ENCODE measurements at regions not wholly inside any gene's neighbourhood (a gene's known extent, or its start where the extent isn't known, plus 50 kb on each side); places are given as distances from the start of the nearest gene placed in this dataset.
"Not testable (repeated sequence)": the region's sequence is repeated elsewhere in the genome, so short reads cannot be mapped to it uniquely, and the experiment has no call there.

- no peak for DNase-seq (ENCODE audit: low read depth)
These were observed 156.4 kb downstream of the OSR1 start for GRCh38 chr2:19201911-19202462.

DNA sequence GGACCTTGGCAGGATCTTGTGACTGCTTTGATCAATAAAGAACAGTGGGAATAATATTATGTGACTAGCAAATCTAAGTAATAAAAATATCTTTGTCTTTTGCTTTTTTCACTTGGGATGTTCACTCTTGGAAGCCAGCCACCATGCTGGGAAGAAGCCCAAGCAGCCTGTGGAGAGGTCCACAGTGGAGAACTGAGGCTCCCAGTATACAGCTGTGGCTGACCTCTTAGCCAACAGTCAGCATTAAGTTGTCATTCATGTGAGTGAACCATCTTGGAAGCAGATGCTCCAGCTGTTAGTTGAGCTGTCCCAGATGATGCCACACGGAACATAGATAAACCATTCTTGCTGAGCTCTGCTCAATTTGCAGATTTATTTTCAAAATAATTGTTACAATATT is 160.0 kb downstream of the OSR1 start:
- DNase-seq (ENCODE audit: low read depth), result no peak

- peak; percentile 35 for DNase-seq (ENCODE audit: low read depth)
These were observed 162.8 kb downstream of the OSR1 start for GRCh38 chr2:19195661-19196060.

DNA sequence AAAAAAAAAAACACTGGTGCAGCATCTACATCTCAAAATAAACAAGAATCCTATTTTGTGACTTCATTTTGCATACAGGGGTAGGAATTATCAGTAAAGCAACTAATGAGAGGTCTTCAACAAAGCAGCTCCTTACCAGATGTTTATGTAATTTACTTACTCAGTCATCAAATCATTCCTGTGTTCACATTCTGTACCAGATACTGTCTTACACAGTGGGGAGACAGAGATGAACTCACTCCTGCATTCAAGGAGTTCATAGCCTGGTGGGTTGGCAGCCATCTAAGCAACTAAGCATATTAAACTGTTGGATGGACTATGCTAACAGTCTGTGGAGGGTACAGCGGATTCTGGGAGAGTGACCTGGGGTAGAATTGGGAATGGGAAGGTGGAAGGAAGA is 169.0 kb downstream of the OSR1 start:
- no peak for DNase-seq (ENCODE audit: low read depth)

GRCh38 chr2:19187323-19188020 is 171.0 kb downstream of the OSR1 start:
- DNase-seq (ENCODE audit: low read depth), result peak; percentile 70

- DNase-seq (ENCODE audit: low read depth), result peak; percentile 7
These were observed 173.3 kb downstream of the OSR1 start for GRCh38 chr2:19185086-19185485.

DNA sequence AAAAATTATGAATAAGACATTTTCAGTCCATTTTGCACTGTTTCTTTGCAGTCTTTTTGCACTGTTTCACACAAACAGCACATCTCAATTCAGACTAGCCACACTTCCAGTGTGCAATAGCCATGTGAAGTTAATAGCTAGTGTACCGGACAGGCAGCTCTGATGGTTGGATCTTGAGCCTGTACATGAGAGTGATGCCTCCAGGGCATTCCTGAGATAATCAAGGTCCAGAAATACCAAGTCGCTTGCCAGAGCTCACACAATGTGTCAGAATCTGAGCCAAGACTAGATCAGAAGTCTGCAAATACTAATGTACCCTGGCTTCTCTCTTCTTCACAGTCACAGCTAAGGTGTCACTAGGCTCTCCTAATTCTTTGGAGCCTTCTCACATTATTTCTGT is 180.2 kb downstream of the OSR1 start:
- no peak for DNase-seq (ENCODE audit: low read depth)

- peak; percentile 62 for DNase-seq (ENCODE audit: low read depth)
These were observed 181.4 kb downstream of the OSR1 start for GRCh38 chr2:19176977-19177376.

- no peak for DNase-seq (ENCODE audit: low read depth)
These were observed 182.1 kb downstream of the OSR1 start for GRCh38 chr2:19176172-19176852.

GRCh38 chr2:19174176-19174575 is 184.2 kb downstream of the OSR1 start:
- no peak for DNase-seq (ENCODE audit: low read depth)

DNA sequence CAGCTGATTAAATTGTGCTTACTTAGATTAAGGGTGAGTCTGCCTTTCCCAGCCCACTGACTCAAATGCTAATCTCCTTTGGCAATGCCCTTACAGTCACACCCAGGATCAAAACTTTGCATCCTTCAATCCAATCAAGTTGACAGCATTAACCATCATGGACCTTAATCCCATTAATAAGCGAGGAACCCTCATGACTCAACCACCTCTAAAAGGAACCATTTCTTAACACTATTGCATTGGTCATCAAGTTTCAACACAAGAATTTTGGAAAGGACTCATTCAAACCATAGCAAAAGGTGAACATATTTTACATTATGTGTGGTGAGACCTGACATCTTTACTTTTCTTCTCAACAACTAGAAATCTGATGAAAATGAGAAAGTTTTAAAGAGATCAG is 187.0 kb downstream of the OSR1 start:
- no peak for DNase-seq (ENCODE audit: low read depth)

DNA sequence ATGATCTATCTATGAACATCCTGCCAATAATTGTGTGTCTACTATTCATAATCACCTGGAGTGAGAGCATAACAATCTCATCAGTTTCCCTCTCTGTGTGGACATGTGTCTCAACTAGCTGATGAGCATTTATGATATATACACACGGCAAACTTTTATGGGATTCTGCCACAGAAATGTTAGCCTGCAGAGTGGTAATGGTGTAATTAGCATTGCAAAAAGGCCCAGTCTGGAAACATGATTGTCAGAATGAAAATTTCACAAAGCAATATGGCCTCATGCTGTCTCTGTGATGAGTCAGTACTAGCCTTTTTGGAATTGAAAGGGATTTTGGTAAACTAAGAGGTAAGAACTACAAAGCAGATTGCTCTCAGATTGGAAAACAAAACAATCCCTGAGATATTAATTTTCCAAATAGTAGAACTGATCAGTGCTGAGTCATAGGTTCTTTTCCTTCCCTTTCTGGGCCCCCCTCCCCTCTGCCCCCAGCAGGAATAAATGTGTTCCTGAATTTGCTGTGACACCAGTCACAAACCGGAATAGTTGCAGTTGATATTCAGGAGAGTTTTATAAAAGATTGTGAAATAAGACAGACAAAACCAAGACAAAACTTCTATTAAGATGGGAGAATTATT is 189.2 kb downstream of the OSR1 start:
- DNase-seq (ENCODE audit: low read depth), result no peak

GRCh38 chr2:19164099-19164498 is 194.3 kb downstream of the OSR1 start:
- not testable (repeated sequence) for DNase-seq (ENCODE audit: low read depth)

- DNase-seq (ENCODE audit: low read depth), result no peak
These were observed 199.5 kb downstream of the OSR1 start for GRCh38 chr2:19158896-19159295.

GRCh38 chr2:19158211-19158610 is 200.2 kb downstream of the OSR1 start:
- DNase-seq (ENCODE audit: low read depth), result no peak

DNA sequence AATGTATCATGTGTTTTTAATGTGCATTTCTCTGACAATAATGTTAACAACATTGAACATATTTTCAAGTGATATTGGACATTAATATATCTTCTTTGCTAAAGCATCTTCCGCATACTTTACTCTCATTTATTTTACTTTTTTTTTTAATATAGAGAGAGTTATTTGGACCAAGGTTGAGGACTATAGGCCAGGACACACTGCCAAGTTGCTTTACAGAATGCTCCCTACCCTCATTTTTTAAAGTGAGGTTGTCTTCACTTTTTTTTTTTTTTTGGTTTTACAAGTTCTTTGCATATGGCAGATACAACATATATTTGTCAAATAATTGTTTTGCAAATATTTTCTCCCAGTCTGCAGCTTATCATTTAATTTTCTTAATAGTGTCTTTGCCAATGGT is 201.8 kb downstream of the OSR1 start:
- DNase-seq (ENCODE audit: low read depth), result no peak

DNA sequence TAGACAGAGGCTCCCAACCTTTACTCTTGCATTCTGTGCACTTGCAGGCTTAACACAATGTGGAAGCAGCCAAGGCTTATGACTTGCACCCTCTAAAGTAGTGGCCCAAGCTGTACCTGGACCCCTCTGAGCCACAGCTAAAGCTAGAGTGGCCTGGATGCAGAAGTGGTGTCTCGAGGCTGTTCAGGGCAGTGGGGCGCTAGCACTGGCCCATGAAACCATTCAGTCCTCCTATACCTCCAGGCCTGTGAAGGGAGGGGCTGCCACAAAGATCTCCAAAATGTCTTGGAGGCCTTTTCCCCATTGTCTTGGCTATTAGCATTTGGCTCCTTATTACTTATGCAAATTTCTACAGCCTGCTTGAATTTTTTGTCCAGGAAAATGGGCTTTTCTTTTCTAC is 207.7 kb downstream of the OSR1 start:
- DNase-seq (ENCODE audit: low read depth), result no peak

DNA sequence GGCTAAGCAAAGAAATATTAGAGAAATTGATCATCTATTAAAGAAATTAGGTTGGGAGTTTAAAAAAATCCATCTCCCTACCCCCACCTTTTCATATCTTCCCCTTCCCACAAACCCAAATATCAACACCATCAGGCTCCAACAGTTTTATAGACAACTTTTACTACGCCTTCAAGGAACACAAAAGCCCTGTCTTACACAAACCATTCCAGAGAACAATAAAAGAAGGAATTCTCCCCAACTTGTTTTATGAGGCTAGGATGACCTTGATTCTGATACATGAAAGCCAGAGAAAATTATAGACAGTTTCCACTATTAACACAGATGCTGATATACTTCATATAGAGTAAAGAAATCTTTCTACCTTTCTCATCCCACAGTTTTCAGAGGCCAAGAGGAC is 211.6 kb downstream of the OSR1 start:
- no peak for DNase-seq (ENCODE audit: low read depth)

DNA sequence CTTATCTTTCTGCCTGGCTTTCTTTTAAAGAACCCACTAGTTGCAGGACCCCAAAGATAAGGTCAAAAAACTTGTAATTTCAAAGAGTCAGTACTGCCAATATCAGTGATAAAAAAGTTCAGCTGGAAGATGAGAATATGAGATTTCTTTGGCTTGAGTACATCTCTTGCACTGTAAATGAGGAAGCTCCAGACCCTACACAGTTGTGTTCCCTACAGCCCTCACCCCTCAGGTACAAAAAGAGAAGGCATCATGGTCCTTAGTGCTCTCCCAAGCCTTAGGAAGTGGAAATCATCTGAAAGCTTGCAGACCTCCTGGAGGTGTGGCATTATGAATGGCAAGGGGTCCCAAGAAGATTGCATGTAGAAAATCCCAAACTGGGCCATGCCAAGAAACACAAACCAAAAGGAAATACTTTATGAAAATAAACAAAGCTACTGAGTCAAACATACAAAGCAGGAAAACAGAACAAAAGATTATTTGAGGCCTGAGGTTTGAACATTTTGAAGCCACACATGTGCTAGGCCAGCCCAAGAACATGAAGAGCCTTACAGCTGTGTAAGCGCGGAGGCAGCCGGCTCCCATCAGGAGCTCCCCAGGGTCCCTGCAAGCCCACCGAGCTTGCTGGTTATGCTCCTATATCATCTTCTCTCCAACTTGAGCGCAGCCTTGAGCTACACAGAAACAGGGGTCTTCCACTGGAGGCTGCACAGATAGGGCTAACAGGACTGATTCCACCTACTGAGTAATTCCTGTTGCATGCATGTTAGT is 217.0 kb downstream of the OSR1 start:
- DNase-seq (ENCODE audit: low read depth), result no peak

- peak; percentile 91 for DNase-seq (ENCODE audit: low read depth)
These were observed 217.8 kb downstream of the OSR1 start for GRCh38 chr2:19140463-19141208.

- DNase-seq (ENCODE audit: low read depth), result no peak
These were observed 219.0 kb downstream of the OSR1 start for GRCh38 chr2:19139386-19139785.

All from ELR (cell line).